Keratinocyte (primary cell): ENCODE measurements at regions not wholly inside any gene's neighbourhood (a gene's known extent, or its start where the extent isn't known, plus 50 kb on each side); places are given as distances from the start of the nearest gene placed in this dataset.

Experiments
- DNase-seq: peaks from one replicate; pipeline ENCODE4 v3.0.0-alpha.2; 2011; ENCODE audit warnings: low read depth, missing footprints, low spot score
- FAIRE-seq: peaks from 2 replicates; lab custom pipeline; 2011; peaks lifted over from hg19 to GRCh38; lab: Jason Lieb, UNC
- H2AFZ ChIP-seq: 2 replicates; pipeline ENCODE4 v1.6.0; 2012; ENCODE audit warnings: low read length, control low read depth, inconsistent platforms; ENCODE audit not compliant: control insufficient read depth
- H3K27ac ChIP-seq: 2 replicates; pipeline ENCODE4 v1.5.1; 2011; ENCODE audit warnings: low read length; ENCODE audit not compliant: control insufficient read depth, insufficient read depth
- H3K27me3 ChIP-seq: 3 replicates; pipeline ENCODE4 v1.6.0; 2011; ENCODE audit warnings: low read length; ENCODE audit not compliant: control insufficient read depth, insufficient read depth; ENCODE audit errors: extremely low read depth
- H3K36me3 ChIP-seq, 2 experiments: 2 replicates in 1 of 2; 3 replicates in 1 of 2; pipeline ENCODE4 v1.5.1; 2011; ENCODE audit warnings: low read length in 2 of 2, mild to moderate bottlenecking in 1 of 2; ENCODE audit not compliant: control insufficient read depth in 2 of 2, insufficient read depth in 2 of 2; ENCODE audit errors: extremely low read depth in 1 of 2
- H3K4me1 ChIP-seq: 3 replicates; pipeline ENCODE4 v1.5.1; 2011; ENCODE audit warnings: low read length; ENCODE audit not compliant: control insufficient read depth, insufficient read depth; ENCODE audit errors: extremely low read depth
- H3K4me2 ChIP-seq: 3 replicates; pipeline ENCODE4 v1.6.0; 2011; ENCODE audit warnings: low read depth, low read length; ENCODE audit not compliant: control insufficient read depth, insufficient read depth; ENCODE audit errors: extremely low read depth
- H3K4me3 ChIP-seq, 3 experiments: fragments of 200-600 bp in 1 of 3; sonication (generic) in 1 of 3; 2 replicates in 2 of 3; 3 replicates in 1 of 3; pipeline ENCODE4 v1.5.1; 2011 to 2016; ENCODE audit warnings: low read length in 3 of 3, mild to moderate bottlenecking in 3 of 3, control low read depth in 2 of 3, inconsistent platforms in 1 of 3, low read depth in 1 of 3, mixed read lengths in 1 of 3, mixed run types in 1 of 3, moderate library complexity in 1 of 3; ENCODE audit not compliant: control insufficient read depth in 2 of 3, insufficient read depth in 2 of 3; ENCODE audit errors: extremely low read depth in 1 of 3
- H3K79me2 ChIP-seq: 2 replicates; pipeline ENCODE4 v1.6.0; 2012; ENCODE audit warnings: low read length; ENCODE audit not compliant: control insufficient read depth, insufficient read depth
- H3K9ac ChIP-seq: 3 replicates; pipeline ENCODE4 v1.6.0; 2011; ENCODE audit warnings: low read length; ENCODE audit not compliant: control insufficient read depth, insufficient read depth; ENCODE audit errors: extremely low read depth
- H3K9me1 ChIP-seq: 3 replicates; pipeline ENCODE4 v1.6.0; 2011; ENCODE audit warnings: low read length; ENCODE audit not compliant: control insufficient read depth, insufficient read depth; ENCODE audit errors: extremely low read depth
- H3K9me3 ChIP-seq: 2 replicates; pipeline ENCODE4 v1.5.1; 2012; ENCODE audit warnings: low read depth, low read length; ENCODE audit not compliant: control insufficient read depth
- H4K20me1 ChIP-seq: 3 replicates; pipeline ENCODE4 v1.6.0; 2011; ENCODE audit warnings: low read length; ENCODE audit not compliant: control insufficient read depth, insufficient read depth; ENCODE audit errors: extremely low read depth
- CTCF ChIP-seq, 3 experiments: IDR thresholded peaks in 1 of 3; conservative IDR thresholded peaks in 1 of 3; optimal IDR thresholded peaks in 1 of 3; 2 replicates in 2 of 3; 3 replicates in 1 of 3; pipeline versions ENCODE3 to v1.5.1; 2011; ENCODE audit warnings: low read length in 3 of 3, mild to moderate bottlenecking in 3 of 3, moderate library complexity in 2 of 3, control low read depth in 1 of 3, inconsistent platforms in 1 of 3; ENCODE audit not compliant: insufficient read depth in 2 of 3; ENCODE audit errors: extremely low read depth in 1 of 3
- EZH2 ChIP-seq: IDR thresholded peaks from one replicate; pipeline ENCODE4 v1.6.1; 2012; ENCODE audit warnings: inconsistent platforms, mild to moderate bottlenecking, low read length, moderate library complexity
- dilution Hi-C: fragments of 300-500 bp; cut with MboI; formaldehyde crosslinking; loops from one replicate; pipeline ENCODE4 v1.7.0; 2020; ENCODE audit warnings: low sequenced_read_pairs; ENCODE audit not compliant: extremely low pct_ligation_motif_present

DNA sequence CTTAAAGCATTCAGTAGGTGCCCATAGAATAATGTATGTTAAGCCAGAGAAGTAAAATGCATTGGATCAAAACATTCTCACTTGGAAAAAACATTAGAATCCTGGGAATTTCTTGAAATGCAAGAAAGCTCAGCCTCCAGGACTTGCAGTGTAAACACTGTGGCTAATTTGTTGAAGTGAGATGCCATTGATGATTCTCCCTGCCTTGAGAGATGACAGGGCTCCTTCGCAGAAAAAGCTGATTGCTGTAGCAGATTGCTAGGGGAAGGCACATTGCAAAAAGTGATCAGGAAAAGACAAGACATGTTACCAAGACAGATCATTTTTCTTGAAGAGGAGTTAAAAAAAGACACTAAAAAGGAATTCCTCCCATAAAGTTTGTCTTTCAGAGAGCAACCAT is 204.2 kb upstream of the HMGA2 start:
- H3K4me3 ChIP-seq = no peak overlapping the region
- no peaks in the 10 kb centered on the region for H3K36me3 ChIP-seq
- H3K79me2 ChIP-seq = no peaks in the 10 kb centered on the region
- no peak overlapping the region for H3K9ac ChIP-seq
- H3K9me3 ChIP-seq = no peaks in the 10 kb centered on the region
- dilution Hi-C loops = no loop called here
- H3K4me2 ChIP-seq = no peak overlapping the region
- no peaks in the 10 kb centered on the region for H3K27me3 ChIP-seq
- no peaks in the 10 kb centered on the region for H4K20me1 ChIP-seq
- DNase-seq = no peak
- no peak for FAIRE-seq
- H3K9me1 ChIP-seq = no peaks in the 10 kb centered on the region
- H3K27ac ChIP-seq = no peak overlapping the region
- no peak overlapping the region for H2AFZ ChIP-seq
- TF ChIP-seq EZH2 = no peak
- TF ChIP-seq CTCF (optimal IDR thresholded peaks at IDR 0.05 in 1 of 3, IDR thresholded peaks at IDR 0.05 in 1 of 3, conservative IDR thresholded peaks at IDR 0.05 in 1 of 3; ENCODE audit: extremely low read depth in 1 of 3, insufficient read depth in 2 of 3, low read length in 3 of 3) = no peak
- H3K4me1 ChIP-seq = no peaks in the 10 kb centered on the region

DNA sequence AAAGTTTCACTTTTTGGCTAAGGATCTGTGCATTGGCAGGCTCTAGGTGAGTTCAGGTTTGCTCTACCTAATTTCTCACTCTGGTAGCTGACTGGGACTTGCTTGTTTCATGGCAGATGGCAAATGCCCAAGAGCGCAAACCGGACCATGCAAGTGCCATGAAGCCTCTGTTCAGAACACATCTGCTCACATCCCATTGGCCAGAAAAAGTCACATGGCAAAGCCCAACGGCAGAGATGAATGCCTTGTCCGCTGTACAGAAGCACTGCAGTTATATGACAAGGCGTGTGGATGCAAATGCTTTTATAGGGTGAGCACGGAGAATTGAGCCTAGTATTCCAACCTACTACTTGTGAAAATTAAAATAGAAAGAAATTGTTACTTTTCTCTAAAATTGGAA is 202.2 kb upstream of the HMGA2 start:
- no peaks in the 10 kb centered on the region for H3K4me1 ChIP-seq
- no peak overlapping the region for H3K9ac ChIP-seq
- H3K4me2 ChIP-seq = no peak overlapping the region
- TF ChIP-seq EZH2 (no peak), CTCF (optimal IDR thresholded peaks at IDR 0.05 in 1 of 3, IDR thresholded peaks at IDR 0.05 in 1 of 3, conservative IDR thresholded peaks at IDR 0.05 in 1 of 3; ENCODE audit: extremely low read depth in 1 of 3, insufficient read depth in 2 of 3, low read length in 3 of 3) (no peak)
- no peaks in the 10 kb centered on the region for H3K9me3 ChIP-seq
- DNase-seq = no peak
- no peak for FAIRE-seq
- H3K36me3 ChIP-seq = no peaks in the 10 kb centered on the region
- no peaks in the 10 kb centered on the region for H3K79me2 ChIP-seq
- H2AFZ ChIP-seq = no peak overlapping the region
- H3K27ac ChIP-seq = no peak overlapping the region
- H3K4me3 ChIP-seq = no peak overlapping the region
- no peaks in the 10 kb centered on the region for H3K9me1 ChIP-seq
- dilution Hi-C loops = no loop called here
- H4K20me1 ChIP-seq = no peaks in the 10 kb centered on the region
- H3K27me3 ChIP-seq = no peaks in the 10 kb centered on the region
